NCI-H1930 (cell line): ENCODE measurements at regions not wholly inside any gene's neighbourhood (a gene's known extent, or its start where the extent isn't known, plus 50 kb on each side); places are given as distances from the start of the nearest gene placed in this dataset.
"Not testable (repeated sequence)": the region's sequence is repeated elsewhere in the genome, so short reads cannot be mapped to it uniquely, and the experiment has no call there.

Experiments
- DNase-seq, 2 experiments: peaks; one replicate each; lab custom pipeline; 2025; lab: John Stamatoyannopoulos, UW

GRCh38 chr3:34646911-34647460, 848.6 kb downstream of the PDCD6IP start:
- no peak for DNase-seq

GRCh38 chr3:34650131-34650530, 851.7 kb downstream of the PDCD6IP start:
- DNase-seq, result no peak

- DNase-seq, result no peak
These were observed 870.5 kb downstream of the PDCD6IP start for GRCh38 chr3:34668915-34669314.

GRCh38 chr3:34669490-34669889, 871.1 kb downstream of the PDCD6IP start:
- DNase-seq, result no peak

- no peak for DNase-seq
These were observed 877.1 kb downstream of the PDCD6IP start for GRCh38 chr3:34675383-34676120.

- DNase-seq, result no peak
These were observed 878.0 kb downstream of the PDCD6IP start for GRCh38 chr3:34676436-34676835.

- no peak for DNase-seq
These were observed 880.1 kb downstream of the PDCD6IP start for GRCh38 chr3:34678575-34678974.

- not testable (repeated sequence) for DNase-seq
These were observed 880.6 kb downstream of the PDCD6IP start for GRCh38 chr3:34679055-34679454.

- DNase-seq, result peak in 1 of 2 experiments; percentile 36
These were observed 885.4 kb downstream of the PDCD6IP start for GRCh38 chr3:34683851-34684250.

- DNase-seq, result no peak
These were observed 888.1 kb downstream of the PDCD6IP start for GRCh38 chr3:34686541-34686940.

- no peak for DNase-seq
These were observed 889.2 kb downstream of the PDCD6IP start for GRCh38 chr3:34687671-34688070.

GRCh38 chr3:34696831-34697230, 898.4 kb downstream of the PDCD6IP start:
- DNase-seq, result no peak

GRCh38 chr3:34703053-34703452, 904.6 kb downstream of the PDCD6IP start:
- DNase-seq, result no peak

GRCh38 chr3:34724916-34725499, 914.3 kb upstream of the ARPP21 start:
- DNase-seq, result no peak

GRCh38 chr3:34725774-34726173, 913.6 kb upstream of the ARPP21 start:
- DNase-seq, result no peak

GRCh38 chr3:34727700-34728099, 911.6 kb upstream of the ARPP21 start:
- no peak for DNase-seq

- DNase-seq, result no peak
These were observed 897.2 kb upstream of the ARPP21 start for GRCh38 chr3:34742151-34742550.

GRCh38 chr3:34758630-34759261, 880.6 kb upstream of the ARPP21 start:
- no peak for DNase-seq

- no peak for DNase-seq
These were observed 861.9 kb upstream of the ARPP21 start for GRCh38 chr3:34777386-34777785.

GRCh38 chr3:34779092-34779491, 860.2 kb upstream of the ARPP21 start:
- no peak for DNase-seq

- no peak for DNase-seq
These were observed 859.0 kb upstream of the ARPP21 start for GRCh38 chr3:34780294-34780693.

- DNase-seq, result no peak
These were observed 858.4 kb upstream of the ARPP21 start for GRCh38 chr3:34780973-34781372.

GRCh38 chr3:34782871-34783270, 856.5 kb upstream of the ARPP21 start:
- DNase-seq, result no peak
